ENCODE measurements at regions not wholly inside any gene's neighbourhood (a gene's known extent, or its start where the extent isn't known, plus 50 kb on each side); places are given as distances from the start of the nearest gene placed in this dataset.

DNA sequence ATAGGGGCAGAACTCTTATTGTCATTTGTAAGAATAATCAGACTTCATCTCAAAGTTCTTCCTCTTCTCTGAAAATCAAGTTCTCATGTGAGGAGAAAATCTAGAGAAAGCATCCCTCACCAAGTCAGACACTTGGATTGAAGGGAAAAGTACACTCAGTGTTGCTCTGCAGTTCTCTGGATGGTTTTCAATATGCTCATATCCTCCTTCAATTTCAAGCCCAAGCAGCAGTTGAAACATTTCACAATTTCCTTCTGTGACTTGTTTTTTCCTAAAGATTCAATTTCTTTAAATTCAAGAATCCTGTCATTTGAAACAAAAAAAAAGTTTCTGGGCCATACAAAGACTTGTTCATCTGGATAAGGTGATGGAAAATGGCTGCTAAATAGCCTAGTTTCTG, 140.2 kb upstream of the AHI1 start:
- peaks cover 1% of the 10 kb centered on the region for H3K27me3 Mint-ChIP-seq (ENCODE audit: insufficient read depth, low read depth, poor library complexity)
- no peaks in the 10 kb centered on the region for H3K79me2 ChIP-seq (replicated peaks; ENCODE audit: insufficient read depth)
- no peak for DNase-seq (ENCODE audit: low spot score)

More for the DNA sequence above, 140.2 kb upstream of the AHI1 start:
- Histone ChIP-seq H3K36me3 (ENCODE audit: insufficient read depth) (no peaks in the 10 kb centered on the region), H4K20me1 (replicated peaks; ENCODE audit: insufficient read depth) (no peaks in the 10 kb centered on the region), H3K4me2 (no peak overlapping the region), H2AFZ (no peak overlapping the region), H3K4me3 (no peak overlapping the region), H3K27ac (ENCODE audit: low read depth) (no peak overlapping the region), H3K9me2 (ENCODE audit: insufficient read depth) (no peaks in the 10 kb centered on the region; the same call in 1 of the 2 replicates), H3F3A (replicated peaks; ENCODE audit: low read depth) (no peaks in the 10 kb centered on the region), H3K4me1 (ENCODE audit: insufficient read depth) (0 out of 2 replicates have a peak, but pooled peaks cover 4% of the 10 kb centered on the region), H3K27me3 (ENCODE audit: insufficient read depth) (no peaks in the 10 kb centered on the region)
- H3K4me1 Mint-ChIP-seq: peaks cover 3% of the 10 kb centered on the region; the same call in 2 of the 3 replicates
- no peaks in the 10 kb centered on the region for H3K9me3 Mint-ChIP-seq
- no peak for ATAC-seq
- H3K27ac Mint-ChIP-seq: no peak overlapping the region
- H3K4me3 Mint-ChIP-seq: no peak overlapping the region
- TF ChIP-seq, protein P1, sequence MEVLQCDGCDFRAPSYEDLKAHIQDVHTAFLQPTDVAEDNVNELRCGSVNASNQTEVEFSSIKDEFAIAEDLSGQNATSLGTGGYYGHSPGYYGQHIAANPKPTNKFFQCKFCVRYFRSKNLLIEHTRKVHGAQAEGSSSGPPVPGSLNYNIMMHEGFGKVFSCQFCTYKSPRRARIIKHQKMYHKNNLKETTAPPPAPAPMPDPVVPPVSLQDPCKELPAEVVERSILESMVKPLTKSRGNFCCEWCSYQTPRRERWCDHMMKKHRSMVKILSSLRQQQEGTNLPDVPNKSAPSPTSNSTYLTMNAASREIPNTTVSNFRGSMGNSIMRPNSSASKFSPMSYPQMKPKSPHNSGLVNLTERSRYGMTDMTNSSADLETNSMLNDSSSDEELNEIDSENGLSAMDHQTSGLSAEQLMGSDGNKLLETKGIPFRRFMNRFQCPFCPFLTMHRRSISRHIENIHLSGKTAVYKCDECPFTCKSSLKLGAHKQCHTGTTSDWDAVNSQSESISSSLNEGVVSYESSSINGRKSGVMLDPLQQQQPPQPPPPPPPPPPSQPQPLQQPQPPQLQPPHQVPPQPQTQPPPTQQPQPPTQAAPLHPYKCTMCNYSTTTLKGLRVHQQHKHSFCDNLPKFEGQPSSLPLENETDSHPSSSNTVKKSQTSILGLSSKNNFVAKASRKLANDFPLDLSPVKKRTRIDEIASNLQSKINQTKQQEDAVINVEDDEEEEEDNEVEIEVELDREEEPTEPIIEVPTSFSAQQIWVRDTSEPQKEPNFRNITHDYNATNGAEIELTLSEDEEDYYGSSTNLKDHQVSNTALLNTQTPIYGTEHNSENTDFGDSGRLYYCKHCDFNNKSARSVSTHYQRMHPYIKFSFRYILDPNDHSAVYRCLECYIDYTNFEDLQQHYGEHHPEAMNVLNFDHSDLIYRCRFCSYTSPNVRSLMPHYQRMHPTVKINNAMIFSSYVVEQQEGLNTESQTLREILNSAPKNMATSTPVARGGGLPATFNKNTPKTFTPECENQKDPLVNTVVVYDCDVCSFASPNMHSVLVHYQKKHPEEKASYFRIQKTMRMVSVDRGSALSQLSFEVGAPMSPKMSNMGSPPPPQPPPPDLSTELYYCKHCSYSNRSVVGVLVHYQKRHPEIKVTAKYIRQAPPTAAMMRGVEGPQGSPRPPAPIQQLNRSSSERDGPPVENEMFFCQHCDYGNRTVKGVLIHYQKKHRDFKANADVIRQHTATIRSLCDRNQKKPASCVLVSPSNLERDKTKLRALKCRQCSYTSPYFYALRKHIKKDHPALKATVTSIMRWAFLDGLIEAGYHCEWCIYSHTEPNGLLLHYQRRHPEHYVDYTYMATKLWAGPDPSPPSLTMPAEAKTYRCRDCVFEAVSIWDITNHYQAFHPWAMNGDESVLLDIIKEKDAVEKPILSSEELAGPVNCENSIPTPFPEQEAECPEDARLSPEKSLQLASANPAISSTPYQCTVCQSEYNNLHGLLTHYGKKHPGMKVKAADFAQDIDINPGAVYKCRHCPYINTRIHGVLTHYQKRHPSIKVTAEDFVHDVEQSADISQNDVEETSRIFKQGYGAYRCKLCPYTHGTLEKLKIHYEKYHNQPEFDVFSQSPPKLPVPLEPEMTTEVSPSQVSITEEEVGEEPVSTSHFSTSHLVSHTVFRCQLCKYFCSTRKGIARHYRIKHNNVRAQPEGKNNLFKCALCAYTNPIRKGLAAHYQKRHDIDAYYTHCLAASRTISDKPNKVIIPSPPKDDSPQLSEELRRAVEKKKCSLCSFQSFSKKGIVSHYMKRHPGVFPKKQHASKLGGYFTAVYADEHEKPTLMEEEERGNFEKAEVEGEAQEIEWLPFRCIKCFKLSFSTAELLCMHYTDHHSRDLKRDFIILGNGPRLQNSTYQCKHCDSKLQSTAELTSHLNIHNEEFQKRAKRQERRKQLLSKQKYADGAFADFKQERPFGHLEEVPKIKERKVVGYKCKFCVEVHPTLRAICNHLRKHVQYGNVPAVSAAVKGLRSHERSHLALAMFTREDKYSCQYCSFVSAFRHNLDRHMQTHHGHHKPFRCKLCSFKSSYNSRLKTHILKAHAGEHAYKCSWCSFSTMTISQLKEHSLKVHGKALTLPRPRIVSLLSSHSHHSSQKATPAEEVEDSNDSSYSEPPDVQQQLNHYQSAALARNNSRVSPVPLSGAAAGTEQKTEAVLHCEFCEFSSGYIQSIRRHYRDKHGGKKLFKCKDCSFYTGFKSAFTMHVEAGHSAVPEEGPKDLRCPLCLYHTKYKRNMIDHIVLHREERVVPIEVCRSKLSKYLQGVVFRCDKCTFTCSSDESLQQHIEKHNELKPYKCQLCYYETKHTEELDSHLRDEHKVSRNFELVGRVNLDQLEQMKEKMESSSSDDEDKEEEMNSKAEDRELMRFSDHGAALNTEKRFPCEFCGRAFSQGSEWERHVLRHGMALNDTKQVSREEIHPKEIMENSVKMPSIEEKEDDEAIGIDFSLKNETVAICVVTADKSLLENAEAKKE (CRISPR knock-in tag; IDR thresholded peaks at IDR 0.05): no peak
- TF ChIP-seq EZH2phosphoT487 (IDR thresholded peaks at IDR 0.05; ENCODE audit: unreplicated experiment) (no peak), JUNB (IDR thresholded peaks at IDR 0.05; ENCODE audit: unreplicated experiment) (no peak), ZNF114 (CRISPR knock-in tag; IDR thresholded peaks at IDR 0.05) (no peak), CREB1 (CRISPR knock-in tag; IDR thresholded peaks at IDR 0.05; ENCODE audit: low read depth) (no peak), EZH2 (IDR thresholded peaks at IDR 0.05; ENCODE audit: low read depth, unreplicated experiment) (no peak), NANOG (IDR thresholded peaks at IDR 0.05; ENCODE audit: borderline replicate concordance) (no peak), ZNF331 (CRISPR knock-in tag; IDR thresholded peaks at IDR 0.05; ENCODE audit: low read depth) (no peak), STAT1 (IDR thresholded peaks at IDR 0.05; ENCODE audit: unreplicated experiment) (no peak)
- TF ChIP-seq, protein P2, sequence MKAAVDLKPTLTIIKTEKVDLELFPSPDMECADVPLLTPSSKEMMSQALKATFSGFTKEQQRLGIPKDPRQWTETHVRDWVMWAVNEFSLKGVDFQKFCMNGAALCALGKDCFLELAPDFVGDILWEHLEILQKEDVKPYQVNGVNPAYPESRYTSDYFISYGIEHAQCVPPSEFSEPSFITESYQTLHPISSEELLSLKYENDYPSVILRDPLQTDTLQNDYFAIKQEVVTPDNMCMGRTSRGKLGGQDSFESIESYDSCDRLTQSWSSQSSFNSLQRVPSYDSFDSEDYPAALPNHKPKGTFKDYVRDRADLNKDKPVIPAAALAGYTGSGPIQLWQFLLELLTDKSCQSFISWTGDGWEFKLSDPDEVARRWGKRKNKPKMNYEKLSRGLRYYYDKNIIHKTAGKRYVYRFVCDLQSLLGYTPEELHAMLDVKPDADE (IDR thresholded peaks at IDR 0.05): no peak
- TF ChIP-seq, protein P3, sequence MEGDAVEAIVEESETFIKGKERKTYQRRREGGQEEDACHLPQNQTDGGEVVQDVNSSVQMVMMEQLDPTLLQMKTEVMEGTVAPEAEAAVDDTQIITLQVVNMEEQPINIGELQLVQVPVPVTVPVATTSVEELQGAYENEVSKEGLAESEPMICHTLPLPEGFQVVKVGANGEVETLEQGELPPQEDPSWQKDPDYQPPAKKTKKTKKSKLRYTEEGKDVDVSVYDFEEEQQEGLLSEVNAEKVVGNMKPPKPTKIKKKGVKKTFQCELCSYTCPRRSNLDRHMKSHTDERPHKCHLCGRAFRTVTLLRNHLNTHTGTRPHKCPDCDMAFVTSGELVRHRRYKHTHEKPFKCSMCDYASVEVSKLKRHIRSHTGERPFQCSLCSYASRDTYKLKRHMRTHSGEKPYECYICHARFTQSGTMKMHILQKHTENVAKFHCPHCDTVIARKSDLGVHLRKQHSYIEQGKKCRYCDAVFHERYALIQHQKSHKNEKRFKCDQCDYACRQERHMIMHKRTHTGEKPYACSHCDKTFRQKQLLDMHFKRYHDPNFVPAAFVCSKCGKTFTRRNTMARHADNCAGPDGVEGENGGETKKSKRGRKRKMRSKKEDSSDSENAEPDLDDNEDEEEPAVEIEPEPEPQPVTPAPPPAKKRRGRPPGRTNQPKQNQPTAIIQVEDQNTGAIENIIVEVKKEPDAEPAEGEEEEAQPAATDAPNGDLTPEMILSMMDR (conservative IDR thresholded peaks at IDR 0.05; ENCODE audit: low read depth in 2 of 2): no peak
- no peaks in the 10 kb centered on the region for H3K36me3 Mint-ChIP-seq (ENCODE audit: low read depth)

All from GM23338 (cell line).